Ishikawa (cell line): ENCODE measurements at regions not wholly inside any gene's neighbourhood (a gene's known extent, or its start where the extent isn't known, plus 50 kb on each side); places are given as distances from the start of the nearest gene placed in this dataset.

Experiments used
- CEBPB ChIP-seq: IDR thresholded peaks from 2 replicates; pipeline ENCODE4 v1.6.1; 2012
- CREB1 ChIP-seq: IDR thresholded peaks from 2 replicates; pipeline ENCODE4 v1.6.1; 2012; ENCODE audit warnings: low read depth
- EGR1 ChIP-seq: IDR thresholded peaks from 2 replicates; pipeline ENCODE4 v1.6.1; 2012
- EP300 ChIP-seq: IDR thresholded peaks from 2 replicates; pipeline ENCODE4 v1.6.1; 2012; ENCODE audit warnings: borderline replicate concordance
- FOXM1 ChIP-seq: IDR thresholded peaks from 2 replicates; pipeline ENCODE4 v1.6.1; 2012; ENCODE audit warnings: low read depth, borderline replicate concordance
- NFIC ChIP-seq: IDR thresholded peaks from 2 replicates; pipeline ENCODE4 v1.6.1; 2012
- RAD21 ChIP-seq: IDR thresholded peaks from 2 replicates; pipeline ENCODE4 v1.6.1; 2012; ENCODE audit warnings: low read depth
- TAF1 ChIP-seq: IDR thresholded peaks from 2 replicates; pipeline ENCODE4 v1.6.1; 2012; ENCODE audit warnings: low read depth, mild to moderate bottlenecking
- TCF12 ChIP-seq: IDR thresholded peaks from 2 replicates; pipeline ENCODE4 v1.6.1; 2012; ENCODE audit warnings: low read depth
- YY1 ChIP-seq: IDR thresholded peaks from 2 replicates; pipeline ENCODE4 v1.6.1; 2012; ENCODE audit warnings: low read depth
- ZBTB7A ChIP-seq: IDR thresholded peaks from 2 replicates; pipeline ENCODE4 v1.6.1; 2012; ENCODE audit warnings: low read depth
- TF ChIP-seq, protein P1 (sequence below): IDR thresholded peaks from 2 replicates; pipeline ENCODE4 v1.6.1; 2012
- TF ChIP-seq, protein P2 (sequence below): IDR thresholded peaks from 2 replicates; pipeline ENCODE4 v1.6.1; 2012; ENCODE audit warnings: low read depth, mild to moderate bottlenecking

DNA sequence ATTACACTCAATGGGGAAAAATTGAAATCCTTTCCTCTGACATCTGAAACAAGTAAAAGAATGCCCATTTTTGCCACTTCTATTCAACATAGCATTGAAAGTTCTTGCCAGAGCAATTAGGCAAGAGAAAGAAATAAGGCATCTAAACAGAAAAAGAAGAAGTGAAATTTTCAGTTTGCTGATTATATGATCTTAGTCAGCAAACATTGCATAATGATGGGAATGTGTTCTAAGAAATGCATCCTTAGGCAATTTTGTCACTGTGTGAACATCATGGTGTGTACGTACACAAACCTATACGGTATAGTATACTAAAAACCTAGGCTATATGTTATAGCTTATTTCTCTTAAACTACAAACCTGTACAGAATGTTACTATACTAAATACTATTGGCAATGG lies 278.0 kb downstream of the CGGBP1 start:
- no peak for TF ChIP-seq NFIC
- TF ChIP-seq TCF12: no peak
- TF ChIP-seq, protein P1, sequence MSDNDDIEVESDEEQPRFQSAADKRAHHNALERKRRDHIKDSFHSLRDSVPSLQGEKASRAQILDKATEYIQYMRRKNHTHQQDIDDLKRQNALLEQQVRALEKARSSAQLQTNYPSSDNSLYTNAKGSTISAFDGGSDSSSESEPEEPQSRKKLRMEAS: no peak
- TF ChIP-seq TAF1: no peak
- TF ChIP-seq EGR1: no peak
- TF ChIP-seq CREB1: no peak
- TF ChIP-seq RAD21: no peak
- TF ChIP-seq YY1: no peak
- TF ChIP-seq ZBTB7A: no peak
- TF ChIP-seq, protein P2, sequence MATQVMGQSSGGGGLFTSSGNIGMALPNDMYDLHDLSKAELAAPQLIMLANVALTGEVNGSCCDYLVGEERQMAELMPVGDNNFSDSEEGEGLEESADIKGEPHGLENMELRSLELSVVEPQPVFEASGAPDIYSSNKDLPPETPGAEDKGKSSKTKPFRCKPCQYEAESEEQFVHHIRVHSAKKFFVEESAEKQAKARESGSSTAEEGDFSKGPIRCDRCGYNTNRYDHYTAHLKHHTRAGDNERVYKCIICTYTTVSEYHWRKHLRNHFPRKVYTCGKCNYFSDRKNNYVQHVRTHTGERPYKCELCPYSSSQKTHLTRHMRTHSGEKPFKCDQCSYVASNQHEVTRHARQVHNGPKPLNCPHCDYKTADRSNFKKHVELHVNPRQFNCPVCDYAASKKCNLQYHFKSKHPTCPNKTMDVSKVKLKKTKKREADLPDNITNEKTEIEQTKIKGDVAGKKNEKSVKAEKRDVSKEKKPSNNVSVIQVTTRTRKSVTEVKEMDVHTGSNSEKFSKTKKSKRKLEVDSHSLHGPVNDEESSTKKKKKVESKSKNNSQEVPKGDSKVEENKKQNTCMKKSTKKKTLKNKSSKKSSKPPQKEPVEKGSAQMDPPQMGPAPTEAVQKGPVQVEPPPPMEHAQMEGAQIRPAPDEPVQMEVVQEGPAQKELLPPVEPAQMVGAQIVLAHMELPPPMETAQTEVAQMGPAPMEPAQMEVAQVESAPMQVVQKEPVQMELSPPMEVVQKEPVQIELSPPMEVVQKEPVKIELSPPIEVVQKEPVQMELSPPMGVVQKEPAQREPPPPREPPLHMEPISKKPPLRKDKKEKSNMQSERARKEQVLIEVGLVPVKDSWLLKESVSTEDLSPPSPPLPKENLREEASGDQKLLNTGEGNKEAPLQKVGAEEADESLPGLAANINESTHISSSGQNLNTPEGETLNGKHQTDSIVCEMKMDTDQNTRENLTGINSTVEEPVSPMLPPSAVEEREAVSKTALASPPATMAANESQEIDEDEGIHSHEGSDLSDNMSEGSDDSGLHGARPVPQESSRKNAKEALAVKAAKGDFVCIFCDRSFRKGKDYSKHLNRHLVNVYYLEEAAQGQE: no peak
- no peak for TF ChIP-seq EP300
- no peak for TF ChIP-seq CEBPB
- no peak for TF ChIP-seq FOXM1
